ENCODE measurements at regions not wholly inside any gene's neighbourhood (a gene's known extent, or its start where the extent isn't known, plus 50 kb on each side); places are given as distances from the start of the nearest gene placed in this dataset.

- Histone ChIP-seq H3K27ac (no peak overlapping the region), H3K27me3 (ENCODE audit: insufficient read depth, low read depth, severe bottlenecking) (no peaks in the 10 kb centered on the region), H3K36me3 (no peaks in the 10 kb centered on the region), H3K9me3 (ENCODE audit: severe bottlenecking) (no peaks in the 10 kb centered on the region), H3K4me3 (ENCODE audit: low read depth, low read length) (no peak overlapping the region)
- TF ChIP-seq, protein P1, sequence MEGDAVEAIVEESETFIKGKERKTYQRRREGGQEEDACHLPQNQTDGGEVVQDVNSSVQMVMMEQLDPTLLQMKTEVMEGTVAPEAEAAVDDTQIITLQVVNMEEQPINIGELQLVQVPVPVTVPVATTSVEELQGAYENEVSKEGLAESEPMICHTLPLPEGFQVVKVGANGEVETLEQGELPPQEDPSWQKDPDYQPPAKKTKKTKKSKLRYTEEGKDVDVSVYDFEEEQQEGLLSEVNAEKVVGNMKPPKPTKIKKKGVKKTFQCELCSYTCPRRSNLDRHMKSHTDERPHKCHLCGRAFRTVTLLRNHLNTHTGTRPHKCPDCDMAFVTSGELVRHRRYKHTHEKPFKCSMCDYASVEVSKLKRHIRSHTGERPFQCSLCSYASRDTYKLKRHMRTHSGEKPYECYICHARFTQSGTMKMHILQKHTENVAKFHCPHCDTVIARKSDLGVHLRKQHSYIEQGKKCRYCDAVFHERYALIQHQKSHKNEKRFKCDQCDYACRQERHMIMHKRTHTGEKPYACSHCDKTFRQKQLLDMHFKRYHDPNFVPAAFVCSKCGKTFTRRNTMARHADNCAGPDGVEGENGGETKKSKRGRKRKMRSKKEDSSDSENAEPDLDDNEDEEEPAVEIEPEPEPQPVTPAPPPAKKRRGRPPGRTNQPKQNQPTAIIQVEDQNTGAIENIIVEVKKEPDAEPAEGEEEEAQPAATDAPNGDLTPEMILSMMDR (IDR thresholded peaks at IDR 0.05; ENCODE audit: low read depth, low read length), result no peak
- no peak for DNase-seq
These were observed 59.1 kb upstream of the TLE3 start for GRCh38 chr15:70156671-70157271.

GRCh38 chr15:70154718-70155347 lies 57.1 kb upstream of the TLE3 start:
- TF ChIP-seq, protein P1 (IDR thresholded peaks at IDR 0.05; ENCODE audit: low read depth, low read length), result no peak
- H3K27ac ChIP-seq, result peak overlapping the region; percentile 21
- no peaks in the 10 kb centered on the region for H3K36me3 ChIP-seq
- no peak overlapping the region for H3K4me3 ChIP-seq (ENCODE audit: low read depth, low read length)
- H3K9me3 ChIP-seq (ENCODE audit: severe bottlenecking), result no peaks in the 10 kb centered on the region
- DNase-seq, result no peak
- H3K27me3 ChIP-seq (ENCODE audit: insufficient read depth, low read depth, severe bottlenecking), result no peaks in the 10 kb centered on the region

DNA sequence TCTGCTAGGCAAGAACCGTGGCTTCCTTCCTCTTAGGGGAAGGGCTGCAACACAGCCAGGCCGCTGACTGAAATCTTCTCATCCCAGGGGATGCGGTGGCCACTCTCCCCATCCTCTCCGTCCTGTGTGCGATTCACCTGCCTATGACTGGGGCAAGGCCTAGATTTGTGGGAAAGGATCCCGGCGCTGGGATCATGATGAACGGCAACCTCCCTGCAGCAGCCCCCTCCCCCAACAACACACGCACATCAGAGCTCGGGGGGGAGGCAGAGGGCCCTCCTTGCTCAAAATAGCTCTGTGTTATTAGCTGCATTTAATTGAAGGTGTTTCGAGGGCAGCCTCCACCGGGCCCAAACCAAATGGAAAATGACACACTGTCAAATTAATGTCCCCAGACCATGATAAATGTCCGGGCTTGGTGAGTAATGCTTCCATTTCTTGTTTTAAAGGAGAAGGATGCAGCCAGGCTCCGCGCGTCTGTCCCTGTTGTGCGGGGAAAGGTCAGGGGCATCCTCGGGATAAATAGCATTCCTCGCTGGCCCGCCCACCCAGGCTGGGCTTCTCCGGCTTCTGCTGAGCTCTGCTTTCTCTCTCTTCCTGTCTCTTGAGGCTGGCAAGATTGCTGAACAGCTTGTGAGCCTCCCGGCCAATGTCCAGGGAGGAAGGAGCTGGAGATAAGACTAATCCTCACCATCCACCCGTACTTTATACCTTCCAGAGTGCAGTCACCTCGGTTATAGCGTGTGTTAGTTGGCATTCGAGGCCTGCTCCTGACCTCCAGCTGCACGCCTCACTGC lies 56.4 kb upstream of the TLE3 start:
- Histone ChIP-seq H3K27ac (peak overlapping the region; percentile 21), H3K4me3 (ENCODE audit: low read depth, low read length) (peak overlapping the region; percentile 15; the same call in 1 of the 2 replicates), H3K27me3 (ENCODE audit: insufficient read depth, low read depth, severe bottlenecking) (no peaks in the 10 kb centered on the region), H3K36me3 (no peaks in the 10 kb centered on the region), H3K9me3 (ENCODE audit: severe bottlenecking) (no peaks in the 10 kb centered on the region)
- TF ChIP-seq, protein P1 (IDR thresholded peaks at IDR 0.05; ENCODE audit: low read depth, low read length), result no peak
- DNase-seq, result peak; percentile 82

DNA sequence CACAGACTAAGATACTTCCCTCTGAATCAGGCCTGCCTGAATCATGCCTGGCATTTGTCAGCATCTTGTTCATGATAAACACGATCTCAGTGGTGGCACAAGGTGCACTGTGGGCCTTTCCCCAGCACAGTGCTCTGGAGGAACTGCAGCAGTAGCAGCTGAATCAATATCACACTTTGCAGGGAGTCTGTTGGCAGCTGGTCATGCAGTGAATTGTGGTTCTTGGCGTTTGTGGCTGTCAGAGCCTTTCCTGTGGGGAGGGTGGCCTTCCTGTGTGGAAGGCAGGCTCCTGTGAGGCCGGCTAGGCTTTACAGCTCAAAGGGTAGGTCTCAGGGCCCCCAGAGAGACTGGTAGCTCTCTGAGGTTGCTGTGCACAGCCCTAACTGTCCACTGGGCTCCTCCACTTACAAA lies 54.4 kb upstream of the TLE3 start:
- no peaks in the 10 kb centered on the region for H3K9me3 ChIP-seq (ENCODE audit: severe bottlenecking)
- H3K36me3 ChIP-seq, result no peaks in the 10 kb centered on the region
- TF ChIP-seq, protein P1 (IDR thresholded peaks at IDR 0.05; ENCODE audit: low read depth, low read length), result no peak
- DNase-seq, result no peak
- H3K27ac ChIP-seq, result no peak overlapping the region
- H3K4me3 ChIP-seq (ENCODE audit: low read depth, low read length), result no peak overlapping the region
- no peaks in the 10 kb centered on the region for H3K27me3 ChIP-seq (ENCODE audit: insufficient read depth, low read depth, severe bottlenecking)

GRCh38 chr15:70151462-70151861 lies 53.7 kb upstream of the TLE3 start:
- TF ChIP-seq, protein P1 (IDR thresholded peaks at IDR 0.05; ENCODE audit: low read depth, low read length), result no peak
- Histone ChIP-seq H3K4me3 (ENCODE audit: low read depth, low read length) (no peak overlapping the region), H3K27me3 (ENCODE audit: insufficient read depth, low read depth, severe bottlenecking) (no peaks in the 10 kb centered on the region), H3K9me3 (ENCODE audit: severe bottlenecking) (no peaks in the 10 kb centered on the region), H3K27ac (no peak overlapping the region), H3K36me3 (no peaks in the 10 kb centered on the region)
- DNase-seq, result no peak

All from WERI-Rb-1 (cell line).